ENCODE measurements at regions not wholly inside any gene's neighbourhood (a gene's known extent, or its start where the extent isn't known, plus 50 kb on each side); places are given as distances from the start of the nearest gene placed in this dataset.
A peak's percentile ranks its signal among the peaks of the same experiment; 100 is the strongest.

DNA sequence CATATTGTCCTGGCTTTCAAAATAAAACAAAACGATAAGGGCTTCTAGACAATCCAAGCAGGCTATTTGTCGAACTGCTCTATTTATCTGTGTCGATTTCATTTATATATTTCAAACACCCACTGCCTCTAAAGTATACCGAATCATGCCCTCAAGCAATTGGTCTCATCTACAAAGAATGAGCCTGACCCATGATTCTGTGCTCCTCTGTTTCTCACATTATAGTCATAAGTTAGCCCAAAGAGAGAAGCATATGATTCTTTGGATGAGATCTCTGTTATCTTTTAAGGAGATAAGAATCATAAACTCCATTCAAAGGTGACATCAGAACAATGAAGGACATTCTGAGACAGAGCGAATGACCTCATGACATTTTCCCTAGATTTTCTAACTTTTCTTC is 191.1 kb downstream of the MAP2K6 start:
- DNase-seq (ENCODE audit: low read depth): no peak
- H3K4me3 ChIP-seq (replicated peaks; ENCODE audit: low read depth, low read length): no peak overlapping the region
- TF ChIP-seq, protein P1, sequence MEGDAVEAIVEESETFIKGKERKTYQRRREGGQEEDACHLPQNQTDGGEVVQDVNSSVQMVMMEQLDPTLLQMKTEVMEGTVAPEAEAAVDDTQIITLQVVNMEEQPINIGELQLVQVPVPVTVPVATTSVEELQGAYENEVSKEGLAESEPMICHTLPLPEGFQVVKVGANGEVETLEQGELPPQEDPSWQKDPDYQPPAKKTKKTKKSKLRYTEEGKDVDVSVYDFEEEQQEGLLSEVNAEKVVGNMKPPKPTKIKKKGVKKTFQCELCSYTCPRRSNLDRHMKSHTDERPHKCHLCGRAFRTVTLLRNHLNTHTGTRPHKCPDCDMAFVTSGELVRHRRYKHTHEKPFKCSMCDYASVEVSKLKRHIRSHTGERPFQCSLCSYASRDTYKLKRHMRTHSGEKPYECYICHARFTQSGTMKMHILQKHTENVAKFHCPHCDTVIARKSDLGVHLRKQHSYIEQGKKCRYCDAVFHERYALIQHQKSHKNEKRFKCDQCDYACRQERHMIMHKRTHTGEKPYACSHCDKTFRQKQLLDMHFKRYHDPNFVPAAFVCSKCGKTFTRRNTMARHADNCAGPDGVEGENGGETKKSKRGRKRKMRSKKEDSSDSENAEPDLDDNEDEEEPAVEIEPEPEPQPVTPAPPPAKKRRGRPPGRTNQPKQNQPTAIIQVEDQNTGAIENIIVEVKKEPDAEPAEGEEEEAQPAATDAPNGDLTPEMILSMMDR (IDR thresholded peaks at IDR 0.05; ENCODE audit: low read length, missing control alignments): no peak

DNA sequence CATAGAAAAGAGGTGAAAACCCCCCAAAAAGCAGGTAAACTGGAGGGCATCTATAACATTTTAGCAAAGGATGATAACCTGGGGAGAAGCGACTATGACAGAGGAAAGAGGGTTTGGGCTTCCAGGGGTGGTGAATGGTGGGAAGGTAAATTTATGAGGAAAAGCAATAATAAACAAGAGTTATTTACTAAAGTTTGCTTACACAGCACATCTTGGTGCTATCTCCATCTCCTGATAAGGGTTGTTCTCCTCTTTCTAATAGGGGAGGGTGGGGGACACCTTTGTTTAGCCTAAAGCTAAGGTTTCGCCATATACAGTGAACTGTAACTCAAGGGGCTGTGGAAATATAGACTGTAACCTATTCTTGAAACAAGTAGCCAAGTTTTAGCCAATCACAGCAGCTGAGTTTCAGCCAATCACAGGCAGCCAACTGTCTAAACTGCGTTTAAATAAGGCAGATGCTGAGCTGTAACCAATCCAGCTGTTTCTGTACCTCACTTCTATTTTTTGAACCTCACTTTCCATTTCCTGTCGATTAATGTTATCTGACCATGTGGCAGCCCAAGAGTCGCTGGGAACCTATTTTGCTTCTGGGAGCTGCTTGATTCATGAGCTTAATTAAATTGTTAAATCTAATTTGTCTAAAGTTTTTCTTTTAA is 191.8 kb downstream of the MAP2K6 start:
- no peak for DNase-seq (ENCODE audit: low read depth)
- TF ChIP-seq, protein P1 (IDR thresholded peaks at IDR 0.05; ENCODE audit: low read length, missing control alignments): no peak
- H3K4me3 ChIP-seq (replicated peaks; ENCODE audit: low read depth, low read length): no peak overlapping the region

DNA sequence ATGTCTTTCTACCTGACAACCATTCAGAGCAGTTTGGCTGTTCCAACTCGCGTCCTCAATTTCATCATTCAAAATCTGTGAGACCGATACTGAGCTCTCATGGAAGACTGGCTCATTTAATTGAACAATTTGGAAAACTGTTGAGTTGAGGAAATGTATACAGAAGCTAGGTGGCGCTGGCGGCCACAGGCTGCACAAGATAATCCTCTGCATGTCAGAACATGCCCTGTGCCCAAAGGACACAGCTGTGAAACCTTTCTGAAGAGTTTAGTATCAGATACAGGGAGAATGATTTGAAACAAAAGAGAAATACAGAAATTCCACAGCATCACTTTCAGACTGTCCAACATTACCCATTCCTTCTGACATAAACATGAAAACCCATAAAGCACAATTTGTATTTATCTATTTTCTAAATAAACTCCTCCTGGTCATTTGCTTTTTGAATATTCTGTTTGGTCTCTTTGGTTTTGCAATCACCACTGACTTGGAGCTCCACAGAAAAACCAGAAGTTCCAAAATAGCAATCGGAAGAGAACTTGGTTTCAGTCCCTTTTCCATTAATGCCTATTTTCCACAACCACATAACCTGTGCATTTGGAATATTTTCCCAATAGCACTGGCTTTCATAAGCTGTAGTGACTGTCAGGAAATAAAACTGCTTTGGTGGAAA is 192.8 kb downstream of the MAP2K6 start:
- TF ChIP-seq, protein P1 (IDR thresholded peaks at IDR 0.05; ENCODE audit: low read length, missing control alignments): peak; percentile 90
- DNase-seq (ENCODE audit: low read depth): peak; percentile 88
- no peak overlapping the region for H3K4me3 ChIP-seq (replicated peaks; ENCODE audit: low read depth, low read length)

DNA sequence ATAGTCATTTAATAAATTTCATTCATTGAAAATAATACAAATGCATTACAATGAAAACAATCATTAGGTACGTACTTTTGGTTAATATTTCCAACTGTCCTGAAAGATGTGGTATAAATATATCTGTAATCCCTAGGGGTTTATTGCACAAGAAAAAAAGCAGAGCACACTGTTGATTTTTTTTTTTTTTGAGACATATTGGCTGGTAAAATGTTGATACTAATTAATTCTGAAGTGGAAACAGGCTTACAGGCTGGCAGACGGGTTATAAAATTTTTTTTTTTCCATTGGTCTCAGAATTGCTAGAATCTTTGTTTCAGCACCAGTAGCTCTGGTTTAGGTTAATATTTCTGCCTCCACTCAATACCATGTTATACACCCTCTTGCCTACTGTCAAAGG is 193.6 kb downstream of the MAP2K6 start:
- DNase-seq (ENCODE audit: low read depth): no peak
- TF ChIP-seq, protein P1 (IDR thresholded peaks at IDR 0.05; ENCODE audit: low read length, missing control alignments): no peak
- H3K4me3 ChIP-seq (replicated peaks; ENCODE audit: low read depth, low read length): no peak overlapping the region

DNA sequence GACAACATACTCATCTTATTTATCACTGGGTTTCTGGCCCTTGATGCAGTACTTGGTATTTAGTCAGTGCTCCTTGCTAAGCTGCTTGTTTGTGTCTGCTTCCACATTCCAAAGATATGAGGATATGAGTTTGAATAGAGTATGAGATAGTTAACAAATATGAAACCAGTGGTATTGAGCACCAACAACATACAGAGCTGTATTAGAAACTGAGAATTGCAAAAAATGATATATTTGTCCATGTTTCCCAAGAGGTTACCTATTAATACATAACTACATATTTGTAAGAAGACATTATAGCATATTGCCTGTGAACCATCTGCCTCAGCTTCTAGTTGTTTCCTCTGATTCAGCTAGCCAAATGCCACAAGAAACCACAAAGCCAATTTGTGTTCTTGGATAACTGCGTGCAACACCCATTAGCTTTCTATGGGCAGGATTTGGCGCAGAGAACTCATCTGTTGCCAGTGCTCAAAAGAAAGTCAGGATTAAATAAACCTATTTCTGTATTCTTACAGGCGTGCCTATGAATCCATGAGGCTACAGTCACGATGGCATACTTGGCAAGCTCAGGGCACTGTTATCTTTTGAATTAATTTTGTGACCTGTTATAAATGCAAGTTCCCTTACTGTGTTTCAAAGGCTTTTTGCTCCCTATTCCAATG is 194.4 kb downstream of the MAP2K6 start:
- no peak overlapping the region for H3K4me3 ChIP-seq (replicated peaks; ENCODE audit: low read depth, low read length)
- peak; percentile 82 for DNase-seq (ENCODE audit: low read depth)
- TF ChIP-seq, protein P1 (IDR thresholded peaks at IDR 0.05; ENCODE audit: low read length, missing control alignments): no peak

DNA sequence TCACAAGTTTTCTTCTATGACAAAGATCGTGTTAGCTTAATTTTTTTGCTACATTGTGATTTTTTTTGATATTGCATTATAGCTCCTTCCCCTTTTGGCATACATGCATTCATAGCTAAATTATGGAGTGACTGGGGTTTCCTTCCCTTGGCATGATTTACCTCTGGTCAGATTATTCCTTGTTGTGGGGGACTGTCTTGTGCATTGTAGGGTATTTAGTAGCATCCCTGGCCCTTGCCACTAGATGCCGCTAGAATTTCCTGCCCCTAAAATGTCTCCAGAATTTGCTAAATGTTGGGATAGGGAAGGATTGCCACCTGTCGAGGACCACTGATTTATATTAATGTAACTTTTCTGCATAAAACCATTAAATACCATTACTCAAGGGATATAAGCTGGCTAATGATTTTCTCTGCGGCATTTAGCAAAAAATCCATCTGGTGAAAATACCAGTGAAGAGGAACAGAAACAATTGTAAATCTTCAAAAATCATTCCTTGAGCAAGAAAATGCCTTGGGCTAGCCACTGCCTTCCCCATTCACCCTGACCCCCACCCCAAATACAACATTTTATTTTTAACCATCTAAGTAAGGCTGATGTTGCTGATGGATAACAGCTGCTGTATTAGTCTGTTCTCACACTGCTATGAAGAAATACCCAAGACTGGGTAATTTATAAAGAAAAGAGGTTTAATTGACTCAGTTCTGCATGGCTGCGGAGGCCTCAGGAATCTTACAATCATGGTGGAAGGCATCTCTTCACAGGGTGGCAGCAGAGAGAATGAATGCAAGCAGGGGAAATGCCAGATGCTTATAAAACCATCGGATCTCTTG is 195.2 kb downstream of the MAP2K6 start:
- DNase-seq (ENCODE audit: low read depth): peak; percentile 51
- TF ChIP-seq, protein P1 (IDR thresholded peaks at IDR 0.05; ENCODE audit: low read length, missing control alignments): peak; percentile 82
- no peak overlapping the region for H3K4me3 ChIP-seq (replicated peaks; ENCODE audit: low read depth, low read length)

Data from fibroblast of pulmonary artery (primary cell).